Kidney epithelial cell (primary cell): ENCODE measurements at regions not wholly inside any gene's neighbourhood (a gene's known extent, or its start where the extent isn't known, plus 50 kb on each side); places are given as distances from the start of the nearest gene placed in this dataset.

ENCODE experiments used
- DNase-seq: peaks from one replicate; pipeline ENCODE4 v3.0.0-alpha.2; 2010; ENCODE audit warnings: low read depth
- H3K27me3 ChIP-seq: 2 replicates; pipeline ENCODE4 v1.6.0; 2011; ENCODE audit warnings: low read length; ENCODE audit not compliant: control insufficient read depth, insufficient read depth
- H3K36me3 ChIP-seq: 2 replicates; pipeline ENCODE4 v1.5.1; 2011; ENCODE audit warnings: low read length; ENCODE audit not compliant: control insufficient read depth, insufficient read depth
- H3K4me3 ChIP-seq: 2 replicates; pipeline ENCODE4 v1.5.1; 2011; ENCODE audit warnings: low read depth, mild to moderate bottlenecking, control low read depth, low read length
- TF ChIP-seq, protein P1 (sequence below): IDR thresholded peaks from 2 replicates; pipeline ENCODE4 v1.5.1; 2011; ENCODE audit warnings: mild to moderate bottlenecking, moderate library complexity, low read length, control low read depth, inconsistent platforms; ENCODE audit not compliant: insufficient read depth, poor library complexity, severe bottlenecking

- Histone ChIP-seq H3K27me3 (no peaks in the 10 kb centered on the region), H3K36me3 (no peaks in the 10 kb centered on the region), H3K4me3 (no peak overlapping the region)
- TF ChIP-seq, protein P1, sequence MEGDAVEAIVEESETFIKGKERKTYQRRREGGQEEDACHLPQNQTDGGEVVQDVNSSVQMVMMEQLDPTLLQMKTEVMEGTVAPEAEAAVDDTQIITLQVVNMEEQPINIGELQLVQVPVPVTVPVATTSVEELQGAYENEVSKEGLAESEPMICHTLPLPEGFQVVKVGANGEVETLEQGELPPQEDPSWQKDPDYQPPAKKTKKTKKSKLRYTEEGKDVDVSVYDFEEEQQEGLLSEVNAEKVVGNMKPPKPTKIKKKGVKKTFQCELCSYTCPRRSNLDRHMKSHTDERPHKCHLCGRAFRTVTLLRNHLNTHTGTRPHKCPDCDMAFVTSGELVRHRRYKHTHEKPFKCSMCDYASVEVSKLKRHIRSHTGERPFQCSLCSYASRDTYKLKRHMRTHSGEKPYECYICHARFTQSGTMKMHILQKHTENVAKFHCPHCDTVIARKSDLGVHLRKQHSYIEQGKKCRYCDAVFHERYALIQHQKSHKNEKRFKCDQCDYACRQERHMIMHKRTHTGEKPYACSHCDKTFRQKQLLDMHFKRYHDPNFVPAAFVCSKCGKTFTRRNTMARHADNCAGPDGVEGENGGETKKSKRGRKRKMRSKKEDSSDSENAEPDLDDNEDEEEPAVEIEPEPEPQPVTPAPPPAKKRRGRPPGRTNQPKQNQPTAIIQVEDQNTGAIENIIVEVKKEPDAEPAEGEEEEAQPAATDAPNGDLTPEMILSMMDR: no peak
- no peak for DNase-seq
These were observed 72.9 kb upstream of the MNS1 start for GRCh38 chr15:56537881-56538280.

GRCh38 chr15:56534728-56535127 lies 69.8 kb upstream of the MNS1 start:
- TF ChIP-seq, protein P1: no peak
- no peak for DNase-seq
- no peaks in the 10 kb centered on the region for H3K36me3 ChIP-seq
- no peak overlapping the region for H3K4me3 ChIP-seq
- no peaks in the 10 kb centered on the region for H3K27me3 ChIP-seq

- no peak overlapping the region for H3K4me3 ChIP-seq
- no peak for DNase-seq
- TF ChIP-seq, protein P1: no peak
- H3K27me3 ChIP-seq: no peaks in the 10 kb centered on the region
- no peaks in the 10 kb centered on the region for H3K36me3 ChIP-seq
These were observed 68.9 kb upstream of the MNS1 start for GRCh38 chr15:56533731-56534403.

DNA sequence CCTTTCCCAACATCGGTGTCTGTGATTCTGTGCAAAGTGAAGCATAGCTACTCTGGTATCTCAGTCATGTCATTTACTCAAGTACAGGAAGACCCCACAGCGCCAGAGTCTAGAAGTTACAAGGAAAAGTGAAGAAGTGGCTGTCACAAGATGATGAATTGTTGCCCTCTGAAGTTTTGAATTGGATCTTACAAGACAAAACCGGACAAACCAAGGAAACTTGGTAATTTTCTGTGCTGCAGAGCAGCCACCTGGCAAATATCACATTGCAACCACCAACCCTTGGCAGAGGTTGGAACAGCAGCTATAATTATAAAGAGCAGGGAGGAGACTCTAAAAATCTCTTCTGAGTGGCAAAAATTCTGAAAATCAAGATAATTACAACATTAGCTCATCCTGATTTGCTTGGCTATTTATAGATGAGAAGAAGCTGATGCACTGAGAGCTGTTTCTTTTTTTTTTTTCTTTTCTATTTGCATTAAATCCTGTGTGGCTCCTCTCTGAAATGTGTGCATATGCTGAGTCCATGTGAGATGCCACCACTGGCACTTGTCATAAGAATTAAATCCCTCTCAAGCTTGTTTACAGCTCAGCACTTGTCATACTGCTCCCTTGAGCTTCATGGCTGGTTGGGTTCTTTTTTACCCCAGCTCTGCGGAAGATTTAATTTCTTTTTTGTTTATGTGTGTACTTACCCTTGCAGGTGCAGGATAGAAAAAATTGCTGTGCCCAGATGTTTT lies 68.0 kb upstream of the MNS1 start:
- no peaks in the 10 kb centered on the region for H3K27me3 ChIP-seq
- TF ChIP-seq, protein P1: no peak
- no peak for DNase-seq
- no peaks in the 10 kb centered on the region for H3K36me3 ChIP-seq
- H3K4me3 ChIP-seq: no peak overlapping the region

- DNase-seq: no peak
- H3K27me3 ChIP-seq: no peaks in the 10 kb centered on the region
- TF ChIP-seq, protein P1: no peak
These were observed 65.2 kb upstream of the MNS1 start for GRCh38 chr15:56530157-56530556.

More at GRCh38 chr15:56530157-56530556, 65.2 kb upstream of the MNS1 start:
- Histone ChIP-seq H3K4me3 (no peak overlapping the region), H3K36me3 (no peaks in the 10 kb centered on the region)
